CD4-positive, alpha-beta T cell (primary cell): ENCODE measurements at regions not wholly inside any gene's neighbourhood (a gene's known extent, or its start where the extent isn't known, plus 50 kb on each side); places are given as distances from the start of the nearest gene placed in this dataset.

Source experiments
- ATAC-seq: fragments of 200-7000 bp; cut with Tn5 transposase; one replicate; pipeline ENCODE4 v1.10.0; 2022; ENCODE audit warnings: mild to moderate bottlenecking; ENCODE audit not compliant: poor library complexity
- CTCF ChIA-PET: fragments of 350-600 bp; sonication (Branson Sonifier 250); formaldehyde crosslinking; loops from one replicate; lab custom pipeline; 2021; ENCODE audit warnings: antibody characterized with exemption, inconsistent platforms; lab: Charles Lee
- POLR2A ChIA-PET: fragments of 350-600 bp; sonication (Branson Sonifier 250); formaldehyde crosslinking; loops from one replicate; lab custom pipeline; 2021; ENCODE audit warnings: antibody characterized with exemption, inconsistent platforms; lab: Charles Lee
- DNase-seq, 14 experiments: peaks; one replicate each; pipeline ENCODE4 v3.0.0-alpha.2; 2013 to 2020; ENCODE audit warnings: mixed read lengths in 2 of 14
- H3K27ac ChIP-seq, 2 donors: one replicate each; pipeline versions ENCODE4 v1.5.1 to v1.7.0; 2013; ENCODE audit warnings: low read length in 2 of 2, low read depth in 1 of 2, mild to moderate bottlenecking in 1 of 2
- H3K27me3 ChIP-seq, 2 experiments: 1 replicate in 1 of 2; 2 replicates in 1 of 2; pipeline versions ENCODE4 v1.6.1 to v1.7.0; 2013; ENCODE audit warnings: low read length in 2 of 2, control low read depth in 1 of 2, mild to moderate bottlenecking in 1 of 2, moderate library complexity in 1 of 2; ENCODE audit not compliant: insufficient read depth in 2 of 2, control insufficient read depth in 1 of 2
- H3K36me3 ChIP-seq: one replicate; pipeline ENCODE4 v1.6.1; 2013; ENCODE audit warnings: low read length, control low read depth; ENCODE audit not compliant: insufficient read depth
- H3K4me1 ChIP-seq: one replicate; pipeline ENCODE4 v1.6.1; 2013; ENCODE audit warnings: low read length, control low read depth; ENCODE audit not compliant: insufficient read depth
- H3K4me3 ChIP-seq: one replicate; pipeline ENCODE4 v1.5.1; 2013; ENCODE audit warnings: mild to moderate bottlenecking, low read length, moderate library complexity
- H3K9me3 ChIP-seq, 2 experiments: 1 replicate in 1 of 2; 2 replicates in 1 of 2; pipeline versions ENCODE4 v1.6.1 to v1.7.0; 2013; ENCODE audit warnings: low read length in 2 of 2, mild to moderate bottlenecking in 2 of 2, control low read depth in 1 of 2, moderate library complexity in 1 of 2; ENCODE audit not compliant: control insufficient read depth in 1 of 2, insufficient read depth in 1 of 2
- H3K27ac Mint-ChIP-seq: one replicate; pipeline ENCODE4 v1.8.0; 2020; ENCODE audit warnings: mixed read lengths
- H3K27me3 Mint-ChIP-seq: one replicate; pipeline ENCODE4 v1.8.0; 2021; ENCODE audit warnings: mixed read lengths
- H3K36me3 Mint-ChIP-seq: one replicate; pipeline ENCODE4 v1.8.0; 2021; ENCODE audit warnings: low read depth, mixed read lengths
- H3K4me1 Mint-ChIP-seq: one replicate; pipeline ENCODE4 v1.8.0; 2021; ENCODE audit warnings: low read depth, mixed read lengths
- H3K4me3 Mint-ChIP-seq: one replicate; pipeline ENCODE4 v1.8.0; 2020; ENCODE audit warnings: mild to moderate bottlenecking, mixed read lengths
- H3K9me3 Mint-ChIP-seq: one replicate; pipeline ENCODE4 v1.8.0; 2020; ENCODE audit warnings: mixed read lengths
- intact Hi-C, 2 experiments: fragments of 100-400 bp; cut with DNase I in 1 of 2; cut with micrococcal nuclease in 1 of 2; formaldehyde crosslinking; loops; one replicate each; pipeline versions ENCODE4 v1.15.1 to v1.9.0; 2023 to 2025; cut with DNase I, micrococcal nuclease
- TF ChIP-seq, protein P1 (sequence below): fragments of 200-600 bp; IDR thresholded peaks from one replicate; pipeline ENCODE4 v1.8.0; 2022; ENCODE audit warnings: antibody characterized with exemption, mild to moderate bottlenecking

DNA sequence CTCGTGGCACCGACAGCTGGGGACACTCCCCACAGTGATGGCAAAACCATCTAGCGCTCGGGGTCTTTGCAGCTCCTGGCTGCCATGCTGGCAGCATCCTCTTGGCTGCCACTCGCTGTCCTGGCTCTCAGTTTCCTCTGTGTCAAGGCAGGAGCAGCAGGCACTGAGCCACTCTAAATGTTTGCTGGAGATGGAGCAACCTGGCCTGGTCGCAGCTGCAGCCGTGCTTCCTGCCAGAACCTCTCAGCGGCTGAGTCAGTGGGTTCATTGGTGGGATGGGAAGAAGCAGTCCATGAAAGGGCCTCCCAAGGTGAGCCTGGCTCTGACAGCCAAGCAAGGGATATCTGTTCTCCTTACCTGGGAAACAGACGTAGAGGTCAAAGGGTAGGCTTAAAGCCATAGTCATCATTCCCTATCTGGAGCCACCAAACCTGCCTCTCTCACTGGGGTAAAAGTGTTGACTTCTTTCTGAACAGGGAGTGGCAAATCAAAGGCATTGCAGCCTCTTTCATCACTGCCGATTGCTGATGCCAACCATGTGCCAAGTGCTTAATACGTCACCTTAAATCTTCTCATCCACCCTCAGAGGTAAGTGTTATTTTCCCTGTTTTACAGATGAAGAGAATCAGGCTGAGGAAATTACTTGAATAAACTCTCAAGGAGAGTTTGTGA lies 304.8 kb upstream of the ZNF462 start:
- Histone ChIP-seq H3K27me3 (no peaks in the 10 kb centered on the region), H3K4me3 (no peak overlapping the region), H3K4me1 (no peaks in the 10 kb centered on the region), H3K36me3 (no peaks in the 10 kb centered on the region), H3K27ac (no peak overlapping the region), H3K9me3 (peaks cover 0 to 6% of the 10 kb centered on the region in 2 experiments)
- no peak for ATAC-seq
- H3K4me1 Mint-ChIP-seq: no peaks in the 10 kb centered on the region
- DNase-seq: no peak
- no peak overlapping the region for H3K4me3 Mint-ChIP-seq
- ChIA-PET POLR2A (no interaction called here), CTCF (no interaction called here)
- intact Hi-C loops: no loop called here
- TF ChIP-seq, protein P1, sequence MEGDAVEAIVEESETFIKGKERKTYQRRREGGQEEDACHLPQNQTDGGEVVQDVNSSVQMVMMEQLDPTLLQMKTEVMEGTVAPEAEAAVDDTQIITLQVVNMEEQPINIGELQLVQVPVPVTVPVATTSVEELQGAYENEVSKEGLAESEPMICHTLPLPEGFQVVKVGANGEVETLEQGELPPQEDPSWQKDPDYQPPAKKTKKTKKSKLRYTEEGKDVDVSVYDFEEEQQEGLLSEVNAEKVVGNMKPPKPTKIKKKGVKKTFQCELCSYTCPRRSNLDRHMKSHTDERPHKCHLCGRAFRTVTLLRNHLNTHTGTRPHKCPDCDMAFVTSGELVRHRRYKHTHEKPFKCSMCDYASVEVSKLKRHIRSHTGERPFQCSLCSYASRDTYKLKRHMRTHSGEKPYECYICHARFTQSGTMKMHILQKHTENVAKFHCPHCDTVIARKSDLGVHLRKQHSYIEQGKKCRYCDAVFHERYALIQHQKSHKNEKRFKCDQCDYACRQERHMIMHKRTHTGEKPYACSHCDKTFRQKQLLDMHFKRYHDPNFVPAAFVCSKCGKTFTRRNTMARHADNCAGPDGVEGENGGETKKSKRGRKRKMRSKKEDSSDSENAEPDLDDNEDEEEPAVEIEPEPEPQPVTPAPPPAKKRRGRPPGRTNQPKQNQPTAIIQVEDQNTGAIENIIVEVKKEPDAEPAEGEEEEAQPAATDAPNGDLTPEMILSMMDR: no peak
- H3K36me3 Mint-ChIP-seq: no peaks in the 10 kb centered on the region
- H3K9me3 Mint-ChIP-seq: peaks cover 11% of the 10 kb centered on the region
- H3K27me3 Mint-ChIP-seq: no peaks in the 10 kb centered on the region
- H3K27ac Mint-ChIP-seq: no peak overlapping the region

DNA sequence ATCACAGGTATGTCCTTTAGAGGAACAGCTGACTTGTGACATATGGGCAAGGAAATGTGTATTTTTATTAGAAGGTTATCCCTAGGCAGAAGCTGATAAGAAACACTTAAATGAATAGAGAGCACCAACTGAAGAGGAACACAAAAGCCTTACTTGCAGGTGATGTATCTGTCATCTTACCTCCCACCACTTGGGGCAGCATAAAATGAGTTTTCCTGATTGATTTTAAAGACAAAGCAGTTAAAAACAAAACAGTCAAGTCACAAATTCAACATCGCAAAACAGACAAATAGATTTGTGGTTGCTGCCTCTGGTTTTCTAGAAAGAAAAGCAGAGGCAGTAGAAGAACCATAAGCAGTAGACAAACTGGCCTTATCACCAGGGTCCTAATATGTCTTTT lies 302.4 kb upstream of the ZNF462 start:
- no peak overlapping the region for H3K27ac Mint-ChIP-seq
- Histone ChIP-seq H3K27ac (no peak overlapping the region), H3K36me3 (no peaks in the 10 kb centered on the region), H3K4me1 (no peaks in the 10 kb centered on the region), H3K4me3 (no peak overlapping the region), H3K27me3 (no peaks in the 10 kb centered on the region), H3K9me3 (peaks cover under 1 to 15% of the 10 kb centered on the region in 2 experiments)
- ChIA-PET CTCF (no interaction called here), POLR2A (no interaction called here)
- no peak overlapping the region for H3K4me3 Mint-ChIP-seq
- ATAC-seq: no peak
- H3K4me1 Mint-ChIP-seq: no peaks in the 10 kb centered on the region
- H3K36me3 Mint-ChIP-seq: no peaks in the 10 kb centered on the region
- H3K27me3 Mint-ChIP-seq: no peaks in the 10 kb centered on the region
- peaks cover 9% of the 10 kb centered on the region for H3K9me3 Mint-ChIP-seq
- TF ChIP-seq, protein P1: no peak
- intact Hi-C loops: no loop called here
- DNase-seq: no peak

DNA sequence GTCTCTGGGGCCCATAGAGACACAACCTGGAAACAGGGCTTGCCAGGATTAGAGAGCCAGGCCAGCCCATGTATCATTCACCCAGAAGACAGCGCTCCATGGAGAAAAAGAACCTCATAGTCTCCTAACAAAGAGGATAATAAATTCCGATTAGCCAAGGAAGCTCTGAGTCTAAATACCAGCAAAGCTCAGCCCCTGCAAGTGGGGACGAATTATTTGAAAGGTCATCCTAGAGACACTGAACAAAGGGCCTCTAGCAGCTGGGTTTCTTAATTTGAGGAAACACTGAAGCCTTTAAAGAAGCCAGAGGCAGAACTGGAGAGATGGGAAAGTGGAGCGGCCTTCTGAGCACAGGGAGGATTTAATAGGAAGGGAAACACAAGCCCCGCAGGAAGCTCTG lies 287.1 kb upstream of the ZNF462 start:
- ATAC-seq (no peak), DNase-seq (no peak)
- no peak overlapping the region for H3K4me3 ChIP-seq
- intact Hi-C loops: no loop called here
- no peaks in the 10 kb centered on the region for H3K4me1 ChIP-seq
- Mint-ChIP-seq H3K9me3 (peaks cover 28% of the 10 kb centered on the region), H3K27me3 (no peaks in the 10 kb centered on the region), H3K27ac (no peak overlapping the region), H3K4me3 (no peak overlapping the region), H3K36me3 (no peaks in the 10 kb centered on the region), H3K4me1 (no peaks in the 10 kb centered on the region)
- ChIA-PET CTCF (no interaction called here), POLR2A (no interaction called here)
- no peak overlapping the region for H3K27ac ChIP-seq
- H3K27me3 ChIP-seq: no peaks in the 10 kb centered on the region
- TF ChIP-seq, protein P1: no peak
- H3K9me3 ChIP-seq: peaks cover 6 to 16% of the 10 kb centered on the region in 2 experiments
- no peaks in the 10 kb centered on the region for H3K36me3 ChIP-seq
